H9 (cell line): ENCODE measurements at regions not wholly inside any gene's neighbourhood (a gene's known extent, or its start where the extent isn't known, plus 50 kb on each side); places are given as distances from the start of the nearest gene placed in this dataset.

ENCODE experiments used
- DNase-seq: peaks from one replicate; pipeline ENCODE4 v3.0.0-alpha.2; 2017
- H2AFZ ChIP-seq: one replicate; pipeline ENCODE4 v1.6.1; 2013; ENCODE audit warnings: mild to moderate bottlenecking, low read length, control low read depth, moderate library complexity
- H2AK5ac ChIP-seq: 2 replicates; pipeline ENCODE4 v1.6.1; 2013; ENCODE audit warnings: low read length, control low read depth, mixed read lengths; ENCODE audit not compliant: insufficient read length
- H2BK120ac ChIP-seq: one replicate; pipeline ENCODE4 v1.6.1; 2013; ENCODE audit warnings: low read depth, mild to moderate bottlenecking, low read length, control low read depth, inconsistent platforms; ENCODE audit not compliant: poor library complexity, severe bottlenecking
- H2BK12ac ChIP-seq: 2 replicates; pipeline ENCODE4 v1.6.1; 2013; ENCODE audit warnings: low read length, control low read depth, mixed read lengths, low read depth; ENCODE audit not compliant: insufficient read length
- H2BK15ac ChIP-seq: 2 replicates; pipeline ENCODE4 v1.6.1; 2013; ENCODE audit warnings: low read depth, low read length, control low read depth
- H2BK20ac ChIP-seq: one replicate; pipeline ENCODE4 v1.6.1; 2013; ENCODE audit warnings: low read depth, mild to moderate bottlenecking, low read length, control low read depth, inconsistent platforms; ENCODE audit not compliant: poor library complexity, severe bottlenecking
- H2BK5ac ChIP-seq: 2 replicates; pipeline ENCODE4 v1.6.1; 2013; ENCODE audit warnings: low read length, control low read depth, mixed read lengths; ENCODE audit not compliant: insufficient read length
- H3K14ac ChIP-seq: 2 replicates; pipeline ENCODE4 v1.6.1; 2013; ENCODE audit warnings: low read length, control low read depth; ENCODE audit not compliant: insufficient read depth
- H3K18ac ChIP-seq: 2 replicates; pipeline ENCODE4 v1.6.1; 2013; ENCODE audit warnings: low read depth, mild to moderate bottlenecking, mixed read lengths, low read length, control low read depth; ENCODE audit not compliant: insufficient read length
- H3K23ac ChIP-seq: 2 replicates; pipeline ENCODE4 v1.6.1; 2013; ENCODE audit warnings: low read length, control low read depth, mixed read lengths, low read depth; ENCODE audit not compliant: insufficient read length
- H3K23me2 ChIP-seq: 2 replicates; pipeline ENCODE4 v1.6.1; 2013; ENCODE audit warnings: low read depth, mild to moderate bottlenecking, mixed read lengths, low read length, control low read depth; ENCODE audit not compliant: insufficient read length, poor library complexity, severe bottlenecking
- H3K27ac ChIP-seq: 2 replicates; pipeline ENCODE4 v1.5.1; 2013; ENCODE audit warnings: low read length, control low read depth, mixed read lengths, low read depth; ENCODE audit not compliant: insufficient read length
- H3K27me3 ChIP-seq: 2 replicates; pipeline ENCODE4 v1.6.1; 2013; ENCODE audit warnings: low read length, control low read depth, inconsistent platforms; ENCODE audit not compliant: insufficient read depth
- H3K4ac ChIP-seq: 2 replicates; pipeline ENCODE4 v1.6.1; 2013; ENCODE audit warnings: low read depth, mild to moderate bottlenecking, control low read depth, inconsistent platforms, low read length, moderate library complexity
- H3K4me1 ChIP-seq: 2 replicates; pipeline ENCODE4 v1.6.1; 2013; ENCODE audit warnings: low read length, control low read depth, inconsistent platforms; ENCODE audit not compliant: insufficient read depth
- H3K4me2 ChIP-seq: 2 replicates; pipeline ENCODE4 v1.6.1; 2013; ENCODE audit warnings: low read length, control low read depth, mixed read lengths; ENCODE audit not compliant: insufficient read length, insufficient read depth
- H3K56ac ChIP-seq: 2 replicates; pipeline ENCODE4 v1.6.1; 2013; ENCODE audit warnings: low read depth, mild to moderate bottlenecking, mixed read lengths, low read length, control low read depth; ENCODE audit not compliant: insufficient read length
- H3K79me1 ChIP-seq: 2 replicates; pipeline ENCODE4 v1.6.1; 2013; ENCODE audit warnings: low read depth, mild to moderate bottlenecking, moderate library complexity, low read length, control low read depth, inconsistent platforms; ENCODE audit not compliant: insufficient read depth, poor library complexity, severe bottlenecking
- H3K79me2 ChIP-seq: 2 replicates; pipeline ENCODE4 v1.6.1; 2013; ENCODE audit warnings: low read length, control low read depth, inconsistent platforms; ENCODE audit not compliant: insufficient read depth
- H3K9ac ChIP-seq: 2 replicates; pipeline ENCODE4 v1.6.1; 2013; ENCODE audit warnings: low read length, control low read depth, mixed read lengths; ENCODE audit not compliant: insufficient read length; ENCODE audit errors: extremely low read depth
- H3K9me3 ChIP-seq: one replicate; pipeline ENCODE4 v1.6.1; 2013; ENCODE audit warnings: low read depth, low read length, inconsistent platforms; ENCODE audit not compliant: control insufficient read depth
- H3T11ph ChIP-seq: one replicate; pipeline ENCODE4 v1.6.1; 2013; ENCODE audit warnings: mild to moderate bottlenecking, low read length, control low read depth, inconsistent platforms
- H4K20me1 ChIP-seq: one replicate; pipeline ENCODE4 v1.6.1; 2013; ENCODE audit not compliant: control insufficient read depth, insufficient read length, insufficient read depth
- H4K5ac ChIP-seq: 2 replicates; pipeline ENCODE4 v1.6.1; 2013; ENCODE audit warnings: low read depth, mild to moderate bottlenecking, mixed read lengths, low read length, control low read depth; ENCODE audit not compliant: insufficient read length
- H4K8ac ChIP-seq: replicated peaks from 2 replicates; pipeline ENCODE4 v1.6.1; 2013; ENCODE audit warnings: low read length, control low read depth, mixed read lengths, low read depth; ENCODE audit not compliant: insufficient read length
- H4K91ac ChIP-seq: 2 replicates; pipeline ENCODE4 v1.6.1; 2013; ENCODE audit warnings: low read depth, mild to moderate bottlenecking, moderate library complexity, mixed read lengths, low read length, control low read depth; ENCODE audit not compliant: insufficient read length
- H3K27ac Mint-ChIP-seq, 3 experiments: 2 replicates in 2 of 3; 3 replicates in 1 of 3; pipeline ENCODE4 v1.8.0; 2020 to 2021; ENCODE audit warnings: mixed read lengths in 3 of 3, mild to moderate bottlenecking in 1 of 3, moderate library complexity in 1 of 3
- H3K27me3 Mint-ChIP-seq: 2 replicates; pipeline ENCODE4 v1.8.0; 2021; ENCODE audit warnings: low read depth, mild to moderate bottlenecking, moderate library complexity, mixed read lengths
- H3K36me3 Mint-ChIP-seq, 3 experiments: 2 replicates in 2 of 3; 3 replicates in 1 of 3; pipeline ENCODE4 v1.8.0; 2020 to 2021; ENCODE audit warnings: low read depth in 3 of 3, mixed read lengths in 3 of 3; ENCODE audit not compliant: insufficient read depth in 1 of 3
- H3K4me1 Mint-ChIP-seq, 2 experiments: 2 replicates each; pipeline ENCODE4 v1.8.0; 2020; ENCODE audit warnings: mixed read lengths in 2 of 2
- H3K4me3 Mint-ChIP-seq, 2 experiments: 2 replicates in 1 of 2; 3 replicates in 1 of 2; pipeline ENCODE4 v1.8.0; 2020 to 2021; ENCODE audit warnings: mild to moderate bottlenecking in 2 of 2, mixed read lengths in 2 of 2, moderate library complexity in 1 of 2
- H3K9me3 Mint-ChIP-seq, 2 experiments: 2 replicates in 1 of 2; 3 replicates in 1 of 2; pipeline ENCODE4 v1.8.0; 2020; ENCODE audit warnings: mild to moderate bottlenecking in 2 of 2, mixed read lengths in 2 of 2, moderate library complexity in 1 of 2
- WGBS: extraction: QIAGEN DNeasy Blood & Tissue Kit; methylation state at CpG from one replicate; pipeline ENCODE4 v1.1.7; 2013; ENCODE audit warnings: missing lambda C conversion rate, low lambda C conversion rate, mixed read lengths; ENCODE audit not compliant: insufficient read length; ENCODE audit errors: extremely low coverage; 5-methylcytosine and 5-hydroxymethylcytosine counted together
- TF ChIP-seq, protein P1 (sequence below): fragments of 200-600 bp; sonication (generic); conservative IDR thresholded peaks from 3 replicates; pipeline ENCODE4 v1.8.0; 2021; ENCODE audit warnings: antibody characterized with exemption, mild to moderate bottlenecking

DNA sequence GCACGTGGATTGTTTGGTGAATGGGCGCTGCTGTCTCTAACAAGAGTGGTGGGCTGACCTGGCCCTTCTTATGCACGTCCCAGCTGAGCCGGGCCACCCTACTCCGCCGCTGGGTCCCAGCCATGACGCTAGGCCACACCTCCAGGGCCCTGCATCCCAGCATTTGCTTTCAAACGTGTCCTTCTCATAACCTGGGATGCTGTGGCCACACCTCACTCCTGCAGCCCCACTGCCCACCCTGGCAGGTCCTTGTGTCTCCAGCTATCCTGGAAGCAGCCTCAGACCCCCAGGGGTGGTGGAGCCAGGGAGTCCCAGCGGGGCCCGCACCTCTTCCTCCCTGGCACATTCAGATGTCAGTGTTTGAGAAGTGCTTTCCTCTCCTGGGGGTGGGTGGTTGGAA, 168.6 kb downstream of the IRF8 start:
- H3K36me3 Mint-ChIP-seq: no peaks in the 10 kb centered on the region
- peaks cover 0 to 2% of the 10 kb centered on the region in 2 experiments; a peak in 2 of 4 replicates for H3K4me1 Mint-ChIP-seq
- Histone ChIP-seq H3K9ac (no peak overlapping the region), H3K27me3 (no peaks in the 10 kb centered on the region; the same call in 1 of the 2 replicates), H2AK5ac (no peak overlapping the region), H2BK15ac (no peak overlapping the region), H3K14ac (no peak overlapping the region), H2BK20ac (no peak overlapping the region), H3K23me2 (peaks cover 2% of the 10 kb centered on the region), H2BK12ac (no peak overlapping the region), H3K4ac (no peak overlapping the region), H4K8ac (no peak overlapping the region), H3K9me3 (no peaks in the 10 kb centered on the region), H3K56ac (no peak overlapping the region), H4K91ac (no peak overlapping the region), H2AFZ (no peak overlapping the region), H3K27ac (no peak overlapping the region), H4K20me1 (no peaks in the 10 kb centered on the region), H3K79me2 (no peaks in the 10 kb centered on the region), H3T11ph (no peak overlapping the region), H3K23ac (no peak overlapping the region), H4K5ac (no peak overlapping the region), H3K18ac (no peak overlapping the region), H2BK120ac (no peak overlapping the region), H3K4me2 (no peak overlapping the region), H3K4me1 (no peaks in the 10 kb centered on the region), H2BK5ac (no peak overlapping the region), H3K79me1 (no peaks in the 10 kb centered on the region)
- H3K9me3 Mint-ChIP-seq: peaks cover 0 to 2% of the 10 kb centered on the region in 2 experiments; a peak in 1 of 5 replicates
- peak overlapping the region in 1 of 3 experiments; percentile 68; a peak in 1 of 7 replicates for H3K27ac Mint-ChIP-seq
- no peak for DNase-seq
- TF ChIP-seq, protein P1, sequence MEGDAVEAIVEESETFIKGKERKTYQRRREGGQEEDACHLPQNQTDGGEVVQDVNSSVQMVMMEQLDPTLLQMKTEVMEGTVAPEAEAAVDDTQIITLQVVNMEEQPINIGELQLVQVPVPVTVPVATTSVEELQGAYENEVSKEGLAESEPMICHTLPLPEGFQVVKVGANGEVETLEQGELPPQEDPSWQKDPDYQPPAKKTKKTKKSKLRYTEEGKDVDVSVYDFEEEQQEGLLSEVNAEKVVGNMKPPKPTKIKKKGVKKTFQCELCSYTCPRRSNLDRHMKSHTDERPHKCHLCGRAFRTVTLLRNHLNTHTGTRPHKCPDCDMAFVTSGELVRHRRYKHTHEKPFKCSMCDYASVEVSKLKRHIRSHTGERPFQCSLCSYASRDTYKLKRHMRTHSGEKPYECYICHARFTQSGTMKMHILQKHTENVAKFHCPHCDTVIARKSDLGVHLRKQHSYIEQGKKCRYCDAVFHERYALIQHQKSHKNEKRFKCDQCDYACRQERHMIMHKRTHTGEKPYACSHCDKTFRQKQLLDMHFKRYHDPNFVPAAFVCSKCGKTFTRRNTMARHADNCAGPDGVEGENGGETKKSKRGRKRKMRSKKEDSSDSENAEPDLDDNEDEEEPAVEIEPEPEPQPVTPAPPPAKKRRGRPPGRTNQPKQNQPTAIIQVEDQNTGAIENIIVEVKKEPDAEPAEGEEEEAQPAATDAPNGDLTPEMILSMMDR: no peak
- no peak overlapping the region for H3K4me3 Mint-ChIP-seq
- H3K27me3 Mint-ChIP-seq: peaks cover 20% of the 10 kb centered on the region
- WGBS: no CpG with 5 or more reads among the region's 10 CpGs
